Activated T-cell treated with anti-CD3 and anti-CD28 coated beads for 24 hours (primary cell): ENCODE measurements at regions not wholly inside any gene's neighbourhood (a gene's known extent, or its start where the extent isn't known, plus 50 kb on each side); places are given as distances from the start of the nearest gene placed in this dataset.

Experiments used
- DNase-seq: peaks from one replicate; pipeline ENCODE4 v3.0.0-alpha.2; 2020; ENCODE audit warnings: low read depth

- no peak for DNase-seq
Measured at GRCh38 chr3:70899816-70900215, 587.4 kb upstream of the MDFIC2 start.

DNA sequence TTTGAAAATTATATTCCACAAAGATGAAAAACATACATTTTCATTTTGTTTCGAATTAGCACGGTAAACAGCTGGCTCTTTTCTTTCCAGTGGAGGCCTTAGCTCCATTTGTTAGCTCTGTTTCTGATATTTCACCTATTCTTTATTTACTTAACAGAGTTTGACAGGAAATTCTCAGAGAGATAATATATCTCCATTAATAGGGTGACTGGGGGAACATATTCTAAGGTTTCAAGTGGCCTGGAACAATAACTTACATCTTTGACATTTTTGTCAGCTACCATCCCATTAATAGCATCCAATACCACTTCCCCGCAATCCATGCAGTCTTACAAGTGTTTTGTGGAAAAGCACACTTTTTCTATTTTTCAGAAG, 577.6 kb upstream of the MDFIC2 start:
- no peak for DNase-seq

DNA sequence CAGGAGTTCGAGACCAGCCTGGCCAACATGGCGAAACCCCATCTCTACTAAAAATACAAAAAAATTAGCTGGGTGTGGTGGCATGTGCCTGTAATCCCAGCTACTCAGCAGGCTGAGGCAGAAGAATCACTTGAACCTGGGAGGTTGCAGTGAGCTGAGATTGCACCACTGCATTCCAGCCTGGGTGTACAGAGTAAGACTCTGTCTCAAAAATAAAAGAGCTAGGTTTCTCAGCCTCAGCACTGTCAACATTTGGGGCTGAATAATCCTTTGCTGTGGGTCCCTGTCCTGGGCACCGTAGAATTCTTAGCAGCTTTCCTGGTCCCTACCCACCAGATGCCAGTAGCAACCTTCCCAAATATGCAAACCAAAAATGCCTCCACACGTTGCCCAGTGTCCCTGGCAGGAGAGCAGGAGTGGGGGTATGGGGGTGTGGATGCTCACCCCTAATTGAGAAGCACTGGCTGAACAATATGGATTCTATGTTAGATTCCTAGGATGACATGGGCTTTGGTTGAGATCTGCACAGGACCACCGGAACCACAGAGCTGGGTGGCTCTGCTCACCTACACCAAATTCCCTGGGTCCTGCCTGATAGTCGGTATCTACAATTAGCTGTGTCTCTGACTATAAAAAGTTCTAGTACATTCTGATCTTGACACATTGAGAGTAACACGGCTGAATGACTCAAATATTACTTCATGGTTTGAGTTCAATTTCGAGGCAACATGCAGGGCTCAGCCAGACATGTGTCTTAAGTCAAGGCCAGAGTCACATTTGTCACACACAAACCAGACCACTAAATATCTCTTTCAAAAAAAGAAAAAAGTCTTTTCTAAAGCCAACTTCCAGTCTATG, 577.0 kb upstream of the MDFIC2 start:
- no peak for DNase-seq

DNA sequence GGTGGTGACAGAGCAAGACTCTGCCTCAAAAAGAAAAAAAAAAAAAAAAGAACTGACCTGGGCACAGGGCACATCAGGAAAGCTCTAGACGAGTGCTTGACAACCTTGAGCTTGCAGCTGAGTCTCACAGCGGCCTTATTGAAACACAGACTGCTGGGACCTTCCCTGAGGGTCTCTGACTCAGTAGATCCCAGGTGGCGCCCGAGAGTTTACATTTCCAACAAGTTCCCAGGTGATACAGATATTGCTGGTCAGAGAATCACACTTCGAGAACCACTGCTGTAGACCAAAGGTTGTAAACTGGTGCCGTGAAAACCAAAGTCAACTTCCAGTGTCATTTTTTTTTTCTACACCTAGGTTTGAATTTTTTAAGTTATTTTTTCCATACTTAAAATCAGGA, 573.2 kb upstream of the MDFIC2 start:
- no peak for DNase-seq

DNA sequence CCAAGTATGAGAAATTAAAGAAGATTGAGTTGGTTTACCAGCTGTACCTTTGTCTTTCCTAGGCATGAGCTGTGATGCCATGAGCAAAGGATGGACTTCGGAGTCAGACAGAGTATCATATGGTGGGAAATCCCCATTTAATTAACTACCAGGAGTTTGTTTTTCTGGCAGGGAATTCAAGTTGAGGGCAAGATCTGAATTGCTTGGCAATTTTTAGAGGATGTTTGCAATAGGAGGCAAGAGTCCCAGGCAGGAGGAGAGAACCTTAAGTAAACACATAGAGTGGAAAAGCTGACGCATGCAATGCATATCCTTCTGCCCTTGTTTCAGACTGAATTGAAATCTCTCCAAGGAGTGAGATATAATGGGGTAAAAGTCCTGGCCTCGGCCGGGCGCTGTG, 569.7 kb upstream of the MDFIC2 start:
- DNase-seq = no peak

DNA sequence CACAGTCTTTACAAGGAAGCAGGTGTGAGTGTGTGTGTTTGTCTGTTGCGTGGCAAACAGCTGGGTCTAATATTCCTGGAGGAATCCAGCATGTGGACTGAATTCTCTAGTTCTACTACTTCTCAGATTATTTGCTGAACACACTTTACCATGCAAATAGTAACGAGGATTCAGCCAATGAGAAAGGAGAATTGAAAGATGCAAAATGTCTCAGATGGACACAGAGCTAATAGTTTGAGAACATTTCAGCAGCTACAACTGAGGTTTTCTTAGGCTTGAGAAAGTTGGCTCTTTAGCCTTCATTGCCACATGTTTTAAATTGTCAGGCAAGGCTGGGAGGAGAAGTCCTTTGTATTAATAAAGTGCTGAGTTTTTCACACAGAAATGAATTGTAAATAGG, 568.0 kb upstream of the MDFIC2 start:
- no peak for DNase-seq

DNA sequence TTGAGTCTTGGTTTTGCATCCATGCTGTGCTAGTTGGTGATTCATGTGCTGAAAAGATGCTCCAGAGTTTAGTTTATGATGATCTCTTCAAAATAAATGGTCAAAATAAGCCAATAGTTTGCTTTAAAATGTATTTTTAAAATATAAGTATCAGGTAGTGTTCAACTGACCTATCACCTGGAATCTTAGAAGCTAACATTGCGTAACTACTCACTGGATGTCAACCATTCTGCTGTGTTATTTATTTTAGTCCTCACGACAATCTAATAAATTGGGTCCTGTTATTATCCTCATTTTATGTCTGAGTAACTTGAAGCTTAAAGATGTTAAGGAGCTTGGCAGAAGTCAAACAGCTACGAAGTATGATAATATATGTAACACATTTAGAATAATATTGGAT, 563.7 kb upstream of the MDFIC2 start:
- no peak for DNase-seq

DNA sequence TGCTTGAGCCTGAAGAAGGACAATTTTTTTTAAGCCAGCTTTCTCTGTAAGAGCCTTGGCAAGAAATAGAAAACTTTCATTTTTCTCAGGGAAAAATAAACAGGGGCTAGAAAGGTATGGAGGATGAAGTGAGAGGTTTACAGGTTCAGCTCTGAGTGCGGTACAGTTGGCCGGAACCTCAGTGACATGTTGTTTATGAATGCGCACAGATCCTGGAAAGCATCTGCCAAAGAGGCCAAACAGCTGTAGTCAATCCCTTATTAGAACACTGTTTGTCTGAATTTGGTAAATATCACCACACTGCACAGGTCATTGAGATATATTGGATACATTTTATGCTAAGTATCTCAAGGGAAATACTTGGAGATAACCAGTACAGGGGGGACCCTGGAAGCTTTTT, 561.8 kb upstream of the MDFIC2 start:
- DNase-seq = no peak

GRCh38 chr3:70873686-70874085, 561.2 kb upstream of the MDFIC2 start:
- no peak for DNase-seq

DNA sequence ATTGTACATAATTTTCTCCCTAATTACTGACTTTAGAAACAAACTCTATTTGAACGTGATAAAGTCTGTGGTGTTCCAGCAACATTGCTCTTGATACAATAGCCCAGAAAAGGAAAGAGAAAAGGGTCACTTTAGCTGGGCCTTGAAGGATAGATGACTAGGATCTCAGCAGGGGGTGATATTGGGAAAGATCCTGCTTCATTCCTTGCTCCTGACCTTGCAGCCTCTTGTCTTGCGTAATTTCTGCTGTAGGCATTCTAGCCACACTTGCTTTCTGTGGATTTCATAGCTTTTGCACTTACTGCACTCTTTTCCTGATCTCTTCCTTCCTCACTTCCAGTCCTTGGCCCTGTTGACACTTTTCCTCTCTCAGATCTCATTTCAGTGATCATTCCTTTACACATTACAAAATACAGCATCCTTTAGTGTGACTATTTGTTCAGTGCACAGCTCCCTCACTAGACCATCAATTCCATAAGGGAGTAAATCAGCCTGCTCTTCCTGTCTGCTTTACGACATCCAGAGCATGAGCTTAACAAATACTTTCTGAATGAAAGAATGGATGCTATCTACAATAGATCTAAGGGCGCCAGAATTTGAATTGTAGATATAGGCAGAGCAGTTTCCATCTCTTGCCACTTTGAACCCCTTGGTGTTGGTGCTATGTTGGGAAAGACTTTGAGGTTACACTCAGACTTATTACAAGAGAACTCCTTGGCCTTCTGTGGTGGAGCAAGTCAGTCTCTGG, 559.6 kb upstream of the MDFIC2 start:
- no peak for DNase-seq

- no peak for DNase-seq
Measured at GRCh38 chr3:70870576-70870975, 558.1 kb upstream of the MDFIC2 start.

DNA sequence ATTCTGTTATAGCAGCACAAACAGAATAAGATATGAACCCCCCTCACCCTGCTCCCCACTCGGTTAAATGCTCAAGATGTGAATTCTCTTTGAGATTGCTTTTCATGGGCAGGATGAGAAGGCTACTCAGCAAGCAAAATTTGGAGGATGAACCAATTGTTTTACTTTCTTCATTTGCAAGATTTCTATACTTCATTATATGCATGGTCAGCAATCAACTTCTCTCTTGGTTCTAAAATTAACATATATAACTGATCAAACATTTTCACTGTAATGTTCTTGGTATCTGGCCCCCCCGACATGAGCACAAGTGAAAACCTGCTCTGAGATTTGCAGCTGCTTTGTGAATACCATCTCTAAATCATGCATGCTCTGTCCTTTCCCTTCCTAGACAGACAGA, 556.1 kb upstream of the MDFIC2 start:
- DNase-seq = no peak

DNA sequence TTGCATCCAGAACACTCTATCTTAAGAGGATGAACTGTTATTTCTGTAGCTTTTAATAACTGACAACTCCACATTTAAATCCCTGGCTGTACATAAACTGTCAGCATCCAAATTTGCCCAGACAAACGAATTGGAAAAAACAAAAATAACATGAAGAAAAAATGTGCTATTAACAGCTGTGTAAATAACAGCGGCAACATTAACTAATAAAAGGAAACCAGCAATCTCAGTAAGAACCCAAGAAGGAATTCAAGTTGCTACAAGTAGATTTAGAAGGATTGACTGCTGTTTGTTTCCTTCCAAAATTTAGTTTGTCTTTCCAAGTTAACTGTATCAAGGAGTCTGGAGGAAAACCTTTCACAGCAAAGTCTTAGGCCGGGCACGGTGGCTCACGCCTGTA, 550.6 kb upstream of the MDFIC2 start:
- DNase-seq = no peak

DNA sequence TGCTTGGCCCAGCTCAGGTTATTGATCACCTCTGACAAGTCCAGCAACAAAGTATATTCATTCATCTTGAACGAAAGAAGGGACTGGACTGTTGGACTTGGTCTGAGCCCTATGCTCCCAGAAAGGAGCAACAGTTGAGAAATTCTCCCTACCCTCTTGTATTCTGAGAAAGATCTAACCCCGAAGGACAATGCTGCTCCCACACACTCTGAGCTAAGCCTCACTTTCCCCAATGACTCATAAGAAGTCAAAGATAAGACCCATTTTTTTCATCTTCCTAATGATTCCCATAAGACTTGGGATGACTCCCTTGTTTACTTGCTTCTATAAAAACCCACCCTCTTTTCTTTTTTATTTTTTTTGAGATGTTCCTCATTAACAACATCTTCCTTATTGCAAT, 549.4 kb upstream of the MDFIC2 start:
- DNase-seq = no peak

- DNase-seq = no peak
Measured at GRCh38 chr3:70861234-70861633, 548.8 kb upstream of the MDFIC2 start.

GRCh38 chr3:70857916-70858315, 545.5 kb upstream of the MDFIC2 start:
- DNase-seq = no peak

DNA sequence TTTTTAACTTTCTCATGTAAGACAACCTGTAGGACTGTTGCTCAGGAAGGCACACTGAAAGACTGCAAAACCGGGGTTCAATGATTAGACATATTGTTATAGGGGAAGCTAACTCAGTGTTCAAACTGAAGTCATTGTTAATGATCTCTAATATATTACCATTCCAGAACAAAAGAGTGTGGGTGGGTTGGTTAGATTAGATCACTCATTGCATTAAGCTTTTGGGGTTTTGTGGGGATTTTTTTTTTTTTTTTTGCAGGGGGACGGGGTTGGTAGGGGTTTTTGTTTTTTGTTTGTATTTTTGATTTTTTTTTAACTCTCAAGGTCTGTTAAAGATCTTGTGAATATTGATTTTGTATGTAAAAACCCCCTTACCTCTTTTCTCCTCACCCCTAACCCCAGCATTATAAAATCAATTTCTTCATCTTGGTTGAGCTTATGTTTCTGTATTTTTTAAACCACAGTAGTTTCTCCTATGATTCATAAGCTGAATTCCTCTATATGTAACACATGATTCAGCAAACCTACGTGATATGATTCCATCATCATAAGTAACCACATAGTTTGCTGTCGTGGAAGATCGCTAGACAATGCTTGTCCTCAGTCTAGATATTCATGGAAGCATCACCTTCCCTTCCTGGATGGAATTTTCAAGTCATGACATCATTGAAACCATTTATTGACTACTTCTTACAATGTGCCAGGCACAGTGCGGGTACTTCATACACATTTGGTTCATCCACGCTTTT, 544.1 kb upstream of the MDFIC2 start:
- DNase-seq = no peak

GRCh38 chr3:70855149-70855548, 542.7 kb upstream of the MDFIC2 start:
- DNase-seq = no peak

DNA sequence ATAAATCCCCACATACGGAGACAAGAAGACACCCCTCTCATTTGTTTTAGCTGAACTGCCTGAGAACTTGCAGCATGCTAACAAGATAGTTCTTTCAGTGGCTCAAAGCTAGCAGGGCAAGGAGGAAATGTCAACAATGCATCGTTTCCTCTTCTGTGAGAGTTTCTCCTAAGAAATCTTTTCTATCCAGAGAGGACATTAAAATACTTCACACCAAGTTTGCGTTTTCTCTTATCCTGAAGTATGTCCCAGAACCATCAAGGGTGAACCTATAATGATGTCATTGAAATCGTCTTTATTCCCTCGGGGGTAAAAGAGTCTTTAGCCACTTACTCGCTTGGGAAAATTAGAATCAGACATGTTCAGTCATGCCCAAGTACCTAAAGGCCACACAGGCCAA, 541.7 kb upstream of the MDFIC2 start:
- no peak for DNase-seq

GRCh38 chr3:70853161-70853944, 540.9 kb upstream of the MDFIC2 start:
- DNase-seq = no peak

DNA sequence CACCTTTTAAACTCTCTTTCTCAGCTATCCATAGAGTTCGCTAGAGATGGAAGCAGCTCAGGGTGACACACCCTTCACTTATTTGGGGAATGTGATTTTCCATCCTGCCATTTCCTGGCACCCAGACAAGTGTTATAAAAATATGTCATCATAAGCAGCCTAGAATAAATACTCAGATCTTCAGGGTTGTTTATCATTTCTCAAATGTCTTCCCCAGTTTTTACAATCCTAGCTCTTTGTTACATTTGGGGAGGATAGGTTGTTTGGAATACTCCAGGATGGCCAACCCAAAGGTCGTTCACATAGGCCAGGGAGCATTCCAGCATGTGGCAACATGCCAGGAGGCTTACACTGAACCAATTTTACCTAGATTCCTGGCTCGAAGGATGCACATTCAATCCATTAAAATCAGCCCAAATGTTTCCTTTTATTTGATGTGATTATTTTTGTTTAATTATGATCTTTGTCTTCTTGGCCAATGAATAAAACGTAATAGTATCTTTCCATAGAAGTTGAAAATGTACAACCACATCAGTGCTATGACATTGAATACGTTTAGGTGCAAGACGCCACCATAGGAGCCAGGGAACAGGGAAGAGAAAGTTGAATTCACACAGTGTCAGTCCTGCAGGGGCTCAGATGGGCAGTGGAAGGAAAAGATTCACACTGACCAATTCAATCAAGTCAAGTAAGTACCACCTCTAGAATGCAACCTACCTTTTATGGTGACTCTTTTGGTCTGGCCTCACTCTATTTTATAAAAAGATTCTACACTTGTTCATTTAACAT, 537.7 kb upstream of the MDFIC2 start:
- DNase-seq = no peak
